Ammon's horn (tissue), 1 donor: ENCODE measurements at regions not wholly inside any gene's neighbourhood (a gene's known extent, or its start where the extent isn't known, plus 50 kb on each side); places are given as distances from the start of the nearest gene placed in this dataset.
"Not testable (repeated sequence)": the region's sequence is repeated elsewhere in the genome, so short reads cannot be mapped to it uniquely, and the experiment has no call there.

Source experiments
- DNase-seq: peaks from one replicate; pipeline ENCODE4 v3.0.0-alpha.2; 2016; ENCODE audit warnings: low spot score

DNA sequence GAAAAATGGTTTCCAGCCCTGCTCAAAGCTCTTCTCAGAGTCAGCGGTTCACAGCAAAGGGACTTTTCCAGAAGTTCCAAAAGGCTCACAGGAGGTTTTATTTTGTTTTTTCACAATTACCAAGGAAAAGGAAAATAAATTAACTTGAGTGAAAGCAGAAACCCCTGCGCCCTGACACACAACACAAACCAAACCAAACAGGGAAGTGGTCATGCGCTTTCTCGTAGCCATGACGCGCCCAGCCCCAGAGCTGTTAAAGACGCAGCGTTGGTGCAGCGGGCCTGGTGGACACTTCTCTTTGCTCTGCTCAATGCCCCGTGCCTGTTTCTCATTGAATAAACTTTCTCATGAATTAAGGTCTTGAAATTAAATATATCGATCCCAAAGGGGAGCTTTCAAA is 134.4 kb upstream of the LYZL2 start:
- peak; percentile 43 for DNase-seq

DNA sequence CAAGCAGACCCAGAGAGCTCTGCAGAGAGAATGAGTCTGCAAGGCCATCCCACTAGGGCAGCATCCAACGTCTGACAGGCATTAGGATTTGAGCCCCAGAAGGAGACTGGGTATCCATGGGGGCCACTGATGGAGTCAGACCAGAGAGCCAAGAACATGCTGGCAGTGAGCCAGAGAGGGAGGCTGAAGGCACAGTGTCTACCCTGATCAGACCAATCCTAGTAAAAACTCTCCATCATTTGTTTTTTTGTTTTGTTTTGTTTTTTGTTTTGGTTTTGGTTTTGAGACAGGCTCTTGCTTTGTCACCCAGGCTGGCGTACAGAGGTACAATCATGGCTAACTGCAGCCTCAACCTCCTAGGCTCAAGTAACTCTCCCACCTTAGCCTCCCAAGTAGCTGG is 133.1 kb upstream of the LYZL2 start:
- DNase-seq, result peak; percentile 58

DNA sequence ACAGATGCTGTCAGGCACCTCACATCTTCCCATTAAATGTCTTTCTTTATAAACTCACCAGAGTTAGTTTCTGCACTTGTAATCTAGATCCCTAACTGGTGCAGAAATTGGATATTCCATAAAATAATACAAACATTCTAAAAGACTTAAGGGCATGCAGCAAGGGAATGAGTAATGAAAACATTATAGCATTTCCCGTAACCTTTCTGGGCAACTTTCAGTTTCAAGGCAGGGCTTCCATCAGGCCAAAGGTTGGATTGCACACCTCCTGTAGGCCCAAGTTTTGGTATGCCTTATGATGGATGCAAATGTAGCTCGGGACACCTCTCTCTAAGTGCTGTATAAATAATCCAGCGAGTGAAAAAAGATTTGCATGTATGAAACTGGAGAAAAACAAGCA is 129.9 kb upstream of the LYZL2 start:
- no peak for DNase-seq

DNA sequence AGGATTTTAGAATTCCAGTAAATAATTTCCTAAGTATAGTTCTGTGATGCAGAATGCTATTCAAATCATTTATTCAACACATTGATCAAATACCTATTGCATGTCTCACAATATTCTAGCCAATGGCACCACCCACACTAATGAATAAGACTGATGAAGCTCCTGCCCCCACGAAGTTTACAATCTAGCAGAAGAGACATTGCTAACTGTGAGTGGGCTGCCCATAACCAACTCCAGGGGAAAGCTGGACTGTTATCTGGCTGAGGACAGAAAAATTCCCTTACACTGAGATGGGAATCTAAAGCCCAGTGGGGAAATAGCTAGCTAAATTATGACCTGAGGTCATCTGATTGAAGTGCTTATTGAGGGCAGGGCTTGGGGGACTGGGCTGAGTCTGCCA is 128.8 kb upstream of the LYZL2 start:
- no peak for DNase-seq

DNA sequence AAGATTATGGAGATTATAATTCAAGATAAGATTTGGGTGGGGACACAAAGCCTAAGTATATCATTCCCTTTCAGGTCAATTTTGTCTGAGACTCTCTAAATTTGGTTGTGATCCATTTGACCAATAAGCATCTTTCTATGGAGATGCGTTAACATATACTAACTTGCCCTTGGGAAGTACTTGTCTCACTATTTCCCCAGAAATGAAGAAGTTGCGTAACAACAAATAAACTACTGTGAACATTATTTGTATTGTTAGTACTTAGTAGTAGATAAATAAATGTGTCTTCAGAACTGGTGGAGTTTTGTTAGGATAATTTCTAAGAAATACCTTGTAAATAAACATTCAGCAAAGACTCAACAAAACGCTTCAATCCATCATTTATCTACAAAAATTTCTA is 127.3 kb upstream of the LYZL2 start:
- no peak for DNase-seq

DNA sequence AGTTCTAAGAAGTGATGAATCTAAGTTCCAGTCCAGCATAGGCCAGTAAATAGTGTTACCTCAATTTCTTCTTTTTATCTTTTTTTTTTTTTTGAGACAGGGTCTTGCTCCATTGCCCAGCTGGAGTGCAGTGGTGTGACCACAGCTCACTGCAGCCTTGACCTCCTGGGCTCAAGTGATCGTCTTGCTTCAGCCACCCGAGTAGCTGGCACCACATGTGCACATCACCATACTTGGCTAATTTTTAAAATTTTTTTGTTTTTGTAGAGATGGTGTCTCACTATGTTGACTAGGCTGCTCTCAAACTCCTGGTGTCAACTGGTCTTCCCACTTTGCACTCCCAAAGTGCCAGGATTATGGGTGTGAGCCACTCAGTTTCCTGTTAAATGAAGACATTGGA is 126.6 kb upstream of the LYZL2 start:
- DNase-seq, result no peak

DNA sequence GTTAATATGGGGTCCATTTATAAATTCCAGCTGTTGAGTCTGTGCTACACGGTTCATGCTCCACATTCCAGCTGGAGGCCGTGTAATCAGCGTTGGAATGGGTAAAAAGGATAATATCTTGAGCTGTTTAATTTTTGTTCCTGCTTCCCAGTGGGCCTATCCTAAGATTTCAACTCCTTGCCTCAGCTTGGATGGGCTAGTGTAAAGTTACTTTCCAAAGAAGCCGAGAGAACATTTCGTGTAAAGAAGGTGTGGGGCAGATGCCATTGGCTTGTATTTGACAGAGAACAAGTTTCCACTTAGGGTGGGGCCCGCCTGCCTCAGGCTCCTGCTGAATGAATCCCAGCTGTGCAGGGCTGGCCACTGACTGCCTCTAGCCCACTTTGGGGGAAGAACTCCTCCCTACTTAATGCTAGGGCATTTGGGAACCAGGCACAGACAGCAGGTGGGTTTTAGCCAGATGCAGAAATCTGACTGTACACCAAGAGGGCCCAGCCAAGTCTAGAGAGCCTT is 125.9 kb upstream of the LYZL2 start:
- no peak for DNase-seq

DNA sequence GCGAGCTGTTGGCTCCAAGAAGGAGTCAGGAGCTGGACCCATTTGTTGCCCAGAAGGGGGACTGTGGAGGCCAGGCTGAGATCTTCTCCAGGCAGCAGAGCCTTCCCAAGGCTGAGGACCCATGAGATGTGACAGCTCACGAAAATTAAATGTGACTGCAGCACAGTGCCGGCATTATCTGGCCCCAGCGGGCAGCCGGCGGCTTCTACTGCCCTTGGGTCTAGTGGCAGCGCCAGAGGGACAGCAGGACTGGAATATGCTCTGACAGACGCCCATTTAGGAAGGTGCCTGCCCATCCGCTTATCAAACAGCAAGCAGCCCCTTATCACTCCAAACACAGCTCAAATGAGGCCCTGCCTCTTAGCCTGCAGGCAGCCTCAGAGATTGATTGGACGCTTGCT is 122.9 kb upstream of the LYZL2 start:
- no peak for DNase-seq

DNA sequence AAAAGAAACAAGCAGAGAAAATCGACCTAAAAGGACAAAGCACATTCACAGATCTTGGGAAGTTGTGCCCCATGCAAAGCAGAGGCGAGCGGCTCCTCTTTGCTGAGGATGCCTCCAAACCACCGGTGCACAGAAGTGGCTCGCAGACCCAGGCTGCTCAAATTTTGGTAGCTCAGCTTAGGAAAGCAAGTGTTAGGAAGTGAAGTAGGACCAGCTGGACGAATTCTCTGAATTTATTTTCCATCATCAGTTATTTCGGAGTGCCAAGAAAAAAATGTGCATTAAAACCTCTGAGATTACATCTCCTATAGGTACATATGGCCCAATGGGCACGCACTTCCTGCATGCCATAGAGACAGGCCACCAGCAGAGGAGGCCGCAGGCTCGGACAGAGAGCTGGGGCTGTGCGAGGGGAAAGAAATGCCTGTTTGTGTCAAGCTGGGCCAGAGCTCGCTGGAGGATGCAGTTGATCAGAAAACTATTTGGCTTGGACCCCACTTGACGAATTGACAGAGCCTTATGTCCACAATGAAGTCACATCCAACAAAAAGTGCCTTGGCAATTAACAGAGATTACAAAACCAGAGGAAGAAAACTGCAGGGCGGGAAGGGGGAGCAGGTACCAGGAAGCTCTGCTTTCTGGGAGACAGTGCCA is 122.3 kb upstream of the LYZL2 start:
- peak; percentile 90 for DNase-seq

DNA sequence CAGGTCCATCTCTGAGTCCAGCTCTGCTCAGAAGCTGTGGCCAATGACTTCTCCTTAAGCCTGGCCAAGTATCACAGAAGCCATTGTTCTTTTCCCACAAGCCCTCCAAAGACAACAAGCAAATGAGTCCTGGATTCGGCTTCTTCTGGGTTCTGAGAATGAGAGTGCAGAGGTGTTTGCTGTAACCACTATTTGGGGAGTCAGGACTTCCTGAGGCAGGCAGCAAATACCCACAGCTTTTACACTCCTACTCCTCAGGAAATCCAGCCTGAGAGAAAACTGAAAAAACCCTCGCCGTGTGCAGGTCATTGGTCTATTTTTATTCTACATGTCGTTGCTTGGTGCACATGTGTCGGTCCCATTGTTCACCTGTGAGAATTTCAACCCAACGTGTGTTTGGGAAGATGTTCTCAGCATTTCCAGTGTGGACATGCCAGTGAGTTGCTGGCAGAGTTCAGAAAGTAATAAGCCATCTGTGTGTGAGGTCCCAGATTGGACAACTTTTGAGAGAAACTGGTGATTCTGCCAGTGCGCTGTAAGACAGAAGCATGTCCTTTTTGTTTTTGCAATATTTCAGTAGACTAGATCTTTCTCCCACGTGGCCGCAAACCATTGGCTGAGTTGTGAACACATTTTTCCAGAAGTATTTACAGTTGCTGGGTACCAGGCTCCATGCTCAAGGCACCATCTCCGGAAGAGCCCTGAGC is 121.6 kb upstream of the LYZL2 start:
- DNase-seq, result no peak

DNA sequence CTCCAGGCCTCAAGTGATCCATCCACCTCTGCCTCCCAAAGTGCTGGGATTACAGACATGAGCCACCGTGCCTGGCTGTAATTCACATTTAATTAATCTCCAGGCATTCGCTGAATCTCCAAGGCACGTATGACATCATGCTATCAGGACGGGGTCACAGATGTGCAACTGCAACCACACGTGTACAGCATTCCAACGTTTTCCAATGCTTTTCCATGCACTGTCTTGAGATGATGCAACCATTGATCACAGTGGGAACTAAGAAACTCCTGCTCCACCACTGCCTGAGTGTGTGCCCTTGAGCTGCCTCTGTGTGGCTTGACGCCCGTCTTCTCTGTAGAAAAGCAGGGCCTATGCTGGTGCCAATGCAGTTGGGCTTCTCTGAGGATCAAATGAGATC is 119.8 kb upstream of the LYZL2 start:
- no peak for DNase-seq

DNA sequence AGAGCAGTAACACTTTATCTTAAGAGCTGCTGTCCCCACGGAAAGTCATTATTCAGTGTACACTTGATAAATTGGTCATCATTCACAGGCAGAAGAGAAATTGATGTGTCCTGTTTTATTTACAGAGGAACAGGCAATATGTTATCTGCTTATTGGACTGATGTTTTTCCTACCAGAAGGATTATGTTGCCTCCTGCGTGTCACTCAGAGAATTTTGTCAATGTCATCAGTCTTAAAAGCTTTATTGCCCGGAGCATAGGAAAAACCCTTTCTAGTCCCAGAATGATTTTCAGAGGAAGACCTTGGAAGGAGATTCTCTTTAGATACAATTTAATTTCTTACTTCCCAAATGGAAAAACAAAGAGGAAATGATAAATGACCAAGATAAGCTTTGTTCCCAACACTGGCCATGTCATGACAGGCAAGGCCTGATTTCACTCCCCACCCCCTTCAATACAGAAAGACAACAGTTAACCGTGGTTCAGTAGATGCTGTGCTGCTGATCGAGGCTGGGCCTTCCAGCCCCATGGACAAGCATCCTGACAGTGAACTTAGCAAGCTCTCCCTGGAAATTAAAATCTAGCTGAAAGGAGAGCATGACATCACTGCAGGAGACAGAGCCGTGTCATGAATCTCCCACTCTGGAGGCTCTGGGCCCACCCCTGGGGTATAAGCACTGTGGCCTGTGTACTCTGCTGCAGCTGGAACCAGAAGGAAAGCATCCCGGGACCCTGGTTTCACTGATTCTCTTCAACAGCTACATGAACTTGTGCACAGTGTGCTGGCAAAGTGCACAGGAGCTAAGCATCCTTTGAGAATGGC is 118.8 kb upstream of the LYZL2 start:
- DNase-seq, result no peak

DNA sequence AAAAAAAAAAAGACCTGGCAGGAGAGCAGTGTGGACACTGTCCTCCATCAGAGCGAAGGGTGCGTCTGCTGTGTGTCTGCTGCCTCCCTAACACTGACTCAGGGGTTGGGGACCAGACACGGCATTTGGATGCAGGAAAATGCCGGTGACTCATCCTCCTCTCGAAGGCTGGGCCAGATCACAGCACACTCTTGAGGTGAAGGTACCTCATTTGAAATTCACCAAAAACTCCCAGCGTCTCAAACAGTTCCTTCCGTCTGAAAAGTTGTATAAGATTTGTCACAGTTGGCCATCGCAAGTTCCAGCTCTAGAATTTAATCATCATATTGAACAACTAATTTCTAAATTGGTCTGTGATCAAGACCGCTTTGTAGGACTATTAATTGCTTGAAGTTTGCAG is 118.1 kb upstream of the LYZL2 start:
- no peak for DNase-seq

DNA sequence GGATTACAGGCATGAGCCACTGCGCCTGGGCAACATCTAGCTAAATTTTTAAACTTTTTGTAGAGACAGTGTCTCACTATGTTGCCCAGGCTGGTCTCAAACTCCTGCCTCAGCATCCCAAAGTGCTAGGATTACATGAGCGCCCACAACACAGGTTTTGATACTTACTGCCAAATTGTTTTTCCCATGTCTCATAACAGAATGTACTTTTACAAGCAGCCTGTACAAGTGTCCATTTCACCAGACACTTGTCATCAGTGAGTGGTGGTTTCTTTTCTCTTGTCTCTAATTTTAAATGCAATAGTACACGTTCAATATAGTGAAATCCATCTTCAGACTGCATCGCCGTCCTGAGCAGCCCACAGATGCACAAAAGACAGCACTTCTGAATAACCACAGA is 116.4 kb upstream of the LYZL2 start:
- no peak for DNase-seq

DNA sequence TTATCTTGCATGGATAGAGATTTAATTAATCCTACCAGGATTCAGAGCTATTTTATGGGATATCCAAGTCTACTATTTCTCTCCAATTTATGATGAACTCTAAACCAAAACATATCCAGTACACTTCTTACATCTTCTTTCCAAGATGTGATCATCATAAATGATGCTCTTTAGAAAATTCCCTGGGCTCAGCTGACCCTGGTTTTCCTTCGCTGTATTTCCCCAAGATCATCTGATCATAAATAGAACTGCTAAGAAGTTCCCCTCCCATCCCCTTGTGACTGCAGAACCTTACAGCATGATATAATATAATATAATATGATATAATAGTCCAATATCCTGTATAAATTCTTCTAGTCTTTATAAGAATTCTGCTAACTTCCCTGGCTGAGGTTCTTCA is 114.6 kb upstream of the LYZL2 start:
- DNase-seq, result no peak

DNA sequence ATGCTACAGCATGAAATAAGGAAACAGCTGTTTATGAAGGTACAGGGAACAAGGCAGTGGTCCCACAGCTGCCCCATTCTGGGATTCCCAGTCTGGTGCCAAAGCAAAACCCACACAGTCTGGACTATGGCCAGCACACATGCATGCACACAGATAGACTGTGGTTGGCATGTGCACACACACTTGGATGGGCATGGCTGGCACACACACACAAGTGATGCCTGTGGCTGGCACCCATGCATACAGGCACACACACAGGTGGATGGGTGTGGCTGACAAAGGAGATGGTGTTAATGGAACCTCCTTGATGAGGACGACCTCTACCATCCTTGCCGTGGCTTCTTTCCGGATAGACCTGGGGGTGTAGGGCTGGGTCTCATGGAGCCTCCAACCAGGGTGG is 114.0 kb upstream of the LYZL2 start:
- DNase-seq, result no peak

DNA sequence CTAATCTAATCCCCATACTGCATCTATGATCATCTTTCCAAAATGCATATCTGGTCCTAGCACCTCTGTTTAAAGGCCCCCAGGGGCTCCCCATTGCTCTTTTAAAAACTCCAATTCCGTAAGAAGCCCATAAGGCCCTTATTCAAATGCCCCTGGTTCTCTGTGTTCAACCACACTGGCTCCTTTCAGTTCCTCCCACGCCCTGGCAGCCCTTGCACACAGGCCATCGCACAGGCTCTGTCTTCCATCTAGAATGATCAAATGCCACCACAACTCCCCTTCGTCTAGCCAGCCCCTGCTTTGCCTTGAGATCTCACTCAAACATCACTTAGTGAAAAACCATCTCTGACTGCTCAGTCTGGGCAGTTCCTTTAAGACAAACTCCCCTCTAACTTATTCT is 112.9 kb upstream of the LYZL2 start:
- DNase-seq, result no peak

DNA sequence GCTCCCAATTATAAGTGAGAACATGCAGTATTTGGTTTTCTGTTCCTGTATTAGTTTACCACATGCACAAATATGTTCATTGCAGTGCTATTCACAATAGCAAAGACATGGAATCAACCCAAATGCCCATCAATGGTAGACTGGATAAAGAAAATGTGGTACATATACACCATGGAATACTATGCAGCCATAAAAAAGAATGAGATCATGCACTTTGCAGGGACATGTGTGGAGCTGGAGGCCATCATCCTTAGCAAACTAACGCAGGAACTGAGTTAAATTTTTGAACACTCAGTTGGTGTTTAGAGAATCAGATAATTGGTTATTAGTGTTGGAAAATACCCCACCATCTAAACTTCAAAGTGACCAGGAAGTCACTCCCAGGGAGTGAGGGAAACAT is 111.2 kb upstream of the LYZL2 start:
- not testable (repeated sequence) for DNase-seq

DNA sequence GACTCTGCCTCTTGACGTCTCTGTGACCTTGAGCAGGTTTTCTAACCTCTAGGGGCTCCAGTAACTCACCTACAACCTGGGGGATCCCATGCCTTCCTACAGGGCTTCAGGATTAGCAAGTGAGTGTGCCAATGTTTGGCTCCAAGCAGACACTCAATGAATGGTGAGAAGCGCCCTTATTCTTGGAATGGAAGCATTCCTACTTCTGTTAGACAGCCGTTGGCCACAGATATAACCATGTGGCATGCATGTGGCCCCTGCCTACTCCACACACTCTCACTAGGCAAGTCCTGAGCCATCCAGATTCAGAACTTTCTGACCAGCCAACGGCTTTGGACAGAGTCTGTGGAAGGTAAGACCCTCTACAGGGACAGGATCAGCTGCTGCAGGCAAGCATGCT is 108.9 kb upstream of the LYZL2 start:
- no peak for DNase-seq

DNA sequence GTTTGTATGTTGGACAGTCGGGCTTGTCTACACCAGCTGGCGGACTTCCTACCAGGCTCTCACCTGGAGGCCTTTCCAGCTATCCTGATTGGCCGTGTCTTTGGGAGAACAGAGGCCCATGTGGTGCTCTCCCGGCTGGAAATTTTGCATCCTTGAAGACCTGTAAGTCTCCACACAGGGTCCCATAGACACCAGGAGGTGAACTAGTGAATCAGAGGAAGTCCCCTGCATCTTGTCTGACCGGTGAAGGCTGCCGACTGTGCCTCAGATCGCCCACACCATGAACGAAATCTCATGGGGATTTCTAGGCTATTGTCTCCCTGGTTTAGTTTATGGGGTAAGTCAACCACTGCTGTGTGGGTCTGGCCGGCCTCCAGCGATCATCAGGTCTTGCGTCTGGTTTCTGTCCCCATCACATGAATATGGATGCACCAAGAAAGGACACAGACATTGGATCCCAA is 108.4 kb upstream of the LYZL2 start:
- DNase-seq, result no peak

DNA sequence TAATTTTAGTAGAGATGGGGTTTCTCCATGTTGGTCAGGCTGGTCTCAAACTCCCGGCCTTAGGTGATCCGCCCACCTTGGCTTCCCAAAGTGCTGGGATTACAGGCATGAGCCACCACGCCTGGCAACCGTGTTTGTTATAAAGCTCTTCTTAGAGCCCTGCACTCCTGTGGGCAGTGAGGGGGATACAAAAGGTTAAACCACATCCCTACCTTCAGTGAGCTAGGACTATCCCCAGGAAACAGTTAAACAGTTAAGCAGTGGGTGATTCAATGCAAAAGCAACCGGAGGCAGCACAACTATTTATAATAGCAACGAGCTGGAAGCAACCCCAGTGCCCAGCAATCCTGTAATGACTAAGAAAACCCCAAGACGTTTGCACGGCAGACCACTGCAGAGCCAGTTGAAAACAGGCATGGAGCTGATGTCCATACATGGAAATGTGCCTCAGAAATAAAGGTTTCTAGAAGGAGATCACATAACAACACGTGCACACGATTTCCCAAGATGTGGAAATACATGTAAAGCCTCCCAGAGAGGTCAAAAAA is 107.2 kb upstream of the LYZL2 start:
- no peak for DNase-seq

DNA sequence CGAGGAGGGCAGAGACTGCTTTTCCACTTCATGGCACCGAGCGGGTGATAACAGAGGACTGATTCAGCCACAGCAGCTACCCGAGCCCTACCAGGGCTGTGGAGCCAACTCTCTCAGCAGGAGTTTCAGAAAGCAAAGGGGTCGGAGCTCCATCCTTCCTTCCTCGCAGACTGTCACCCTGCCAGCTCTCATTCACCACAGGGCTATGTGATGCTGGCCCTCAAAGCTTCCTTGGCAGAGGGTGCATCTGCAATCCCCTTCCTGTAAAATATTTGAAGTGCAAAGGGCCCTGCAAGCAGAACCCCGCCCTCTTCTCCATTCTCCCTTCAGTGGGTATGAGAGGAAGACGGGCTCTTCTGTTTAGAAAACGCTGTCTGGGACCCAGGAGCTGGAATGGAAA is 105.3 kb upstream of the LYZL2 start:
- no peak for DNase-seq

DNA sequence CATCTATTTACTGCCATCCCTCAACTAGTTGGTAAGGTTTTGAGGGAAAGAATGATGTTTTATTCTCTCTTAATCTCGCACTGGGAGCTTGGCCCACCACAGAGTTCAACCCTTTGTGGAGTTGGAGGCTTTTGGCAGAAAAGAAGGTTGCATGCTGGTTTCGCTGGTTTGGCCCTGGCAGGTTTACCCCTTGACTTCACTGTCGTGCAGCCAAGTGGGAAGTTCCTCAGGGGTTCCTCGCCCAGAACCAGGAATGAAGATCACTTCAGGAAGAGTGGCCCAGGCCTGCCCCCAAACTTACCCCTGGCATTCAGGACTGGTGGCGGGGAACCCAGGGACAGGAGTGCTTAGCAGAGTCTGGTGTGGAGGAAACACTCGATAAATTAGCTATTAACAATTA is 103.1 kb upstream of the LYZL2 start:
- DNase-seq, result no peak
